HG03439 (cell line): ENCODE measurements at regions not wholly inside any gene's neighbourhood (a gene's known extent, or its start where the extent isn't known, plus 50 kb on each side); places are given as distances from the start of the nearest gene placed in this dataset.
"Not testable (repeated sequence)": the region's sequence is repeated elsewhere in the genome, so short reads cannot be mapped to it uniquely, and the experiment has no call there.

Experiments used
- ATAC-seq: cut with Tn5 transposase; IDR thresholded peaks from one replicate; pipeline ENCODE4 v1.9.1; 2021; ENCODE audit warnings: mild to moderate bottlenecking, moderate library complexity; ENCODE audit not compliant: unreplicated experiment

DNA sequence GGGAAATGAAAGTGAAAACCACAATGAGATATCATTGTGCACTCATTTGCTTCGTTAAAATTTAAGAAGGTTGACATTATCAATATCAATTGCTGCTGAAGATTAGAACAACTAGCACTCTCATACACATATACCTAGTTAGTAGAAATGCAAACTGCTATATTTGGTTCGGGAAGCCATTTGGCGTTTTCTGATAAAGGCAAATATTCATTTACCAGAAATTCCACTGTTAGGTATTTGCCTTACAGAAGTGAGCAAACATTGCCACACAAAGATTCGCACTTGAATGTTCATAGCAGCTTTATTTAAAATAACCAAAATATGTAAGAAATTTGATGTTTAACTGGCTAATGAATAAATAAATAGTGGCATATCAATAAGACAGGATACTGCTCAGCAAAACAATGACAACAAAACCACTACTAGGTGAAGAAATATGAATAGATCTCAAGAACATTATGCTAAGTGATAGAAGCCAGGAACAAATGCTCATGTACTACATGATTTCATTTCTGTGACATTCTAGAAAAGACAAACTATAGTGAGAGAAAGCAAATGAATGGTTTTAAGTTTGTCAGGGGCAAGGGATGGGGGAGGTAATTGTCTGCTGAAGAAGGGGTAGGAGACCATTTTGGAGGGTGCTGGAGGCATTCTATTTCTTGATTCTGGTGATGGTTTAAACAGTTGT, 387.8 kb downstream of the PTH2R start:
- ATAC-seq = no peak

DNA sequence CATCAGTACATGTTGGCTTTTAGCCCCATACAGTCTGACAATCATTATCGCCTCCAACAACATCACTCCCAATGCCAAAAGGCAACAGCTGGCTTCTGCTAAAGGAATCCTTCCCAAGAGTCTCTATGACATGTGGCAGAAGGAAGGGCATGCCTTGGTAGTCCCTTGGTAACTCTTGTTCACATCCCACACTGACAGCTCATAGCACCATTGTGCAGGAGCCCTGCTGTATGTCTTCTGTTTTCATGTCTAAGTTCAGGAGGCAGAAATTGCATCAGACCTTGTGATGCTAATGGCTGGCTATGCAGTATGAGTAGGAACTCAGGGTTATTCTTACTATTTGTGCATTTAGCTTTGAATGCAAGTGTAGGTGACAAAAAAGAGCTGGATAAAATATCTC, 392.1 kb downstream of the PTH2R start:
- no peak for ATAC-seq

DNA sequence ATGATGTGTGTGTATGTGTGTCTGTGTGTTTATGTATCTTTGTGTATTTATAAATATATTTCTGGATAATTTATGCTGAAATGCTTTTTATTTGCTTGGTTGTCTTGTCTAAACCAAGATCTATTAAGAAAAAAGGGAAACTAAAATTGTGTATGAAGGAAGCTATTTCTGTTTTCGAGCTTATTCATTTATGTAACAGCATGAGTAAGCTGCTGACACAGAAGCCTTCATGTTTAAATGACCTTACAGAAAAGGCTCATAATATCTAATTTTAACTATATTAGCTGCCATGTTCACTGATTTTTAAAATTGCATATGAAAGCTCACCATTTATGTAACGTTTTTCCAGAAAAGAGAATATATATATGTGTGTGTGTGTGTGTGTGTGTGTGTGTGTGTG, 392.8 kb downstream of the PTH2R start:
- no peak for ATAC-seq

DNA sequence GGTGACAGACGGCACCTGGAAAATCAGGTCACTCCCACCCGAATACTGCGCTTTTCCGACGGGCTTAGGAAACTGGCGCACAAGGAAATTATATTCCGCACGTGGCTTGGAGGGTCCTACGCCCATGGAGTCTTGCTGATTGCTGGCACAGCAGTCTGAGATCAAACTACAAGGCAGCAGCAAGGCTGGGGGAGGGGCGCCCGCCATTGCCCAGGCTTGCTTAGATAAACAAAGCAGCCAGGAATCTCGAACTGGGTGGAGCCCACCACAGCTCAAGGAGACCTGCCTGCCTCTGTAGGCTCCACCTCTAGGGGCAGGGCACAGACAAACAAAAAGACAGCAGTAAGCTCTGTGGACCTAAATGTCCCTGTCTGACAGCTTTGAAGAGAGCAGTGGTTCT, 394.3 kb downstream of the PTH2R start:
- not testable (repeated sequence) for ATAC-seq

DNA sequence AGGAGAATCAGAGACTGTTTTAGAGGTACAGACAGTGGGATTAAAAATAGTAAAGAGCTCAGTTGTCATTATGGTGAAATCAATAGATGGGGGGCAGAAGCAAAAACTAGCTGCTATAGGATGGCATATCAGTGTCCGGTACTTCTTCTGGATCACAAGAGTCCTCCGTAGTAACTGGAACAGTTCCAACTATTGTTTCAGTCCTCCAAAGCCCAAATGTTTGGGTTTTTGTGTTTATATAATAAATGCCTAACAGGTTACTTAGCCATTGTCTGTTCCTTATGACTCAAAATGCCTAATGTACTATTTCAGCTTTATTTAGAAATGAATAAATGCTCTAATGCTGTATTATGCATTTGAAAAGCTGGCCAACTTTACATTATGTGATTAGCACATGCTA, 401.2 kb downstream of the PTH2R start:
- ATAC-seq = no peak

DNA sequence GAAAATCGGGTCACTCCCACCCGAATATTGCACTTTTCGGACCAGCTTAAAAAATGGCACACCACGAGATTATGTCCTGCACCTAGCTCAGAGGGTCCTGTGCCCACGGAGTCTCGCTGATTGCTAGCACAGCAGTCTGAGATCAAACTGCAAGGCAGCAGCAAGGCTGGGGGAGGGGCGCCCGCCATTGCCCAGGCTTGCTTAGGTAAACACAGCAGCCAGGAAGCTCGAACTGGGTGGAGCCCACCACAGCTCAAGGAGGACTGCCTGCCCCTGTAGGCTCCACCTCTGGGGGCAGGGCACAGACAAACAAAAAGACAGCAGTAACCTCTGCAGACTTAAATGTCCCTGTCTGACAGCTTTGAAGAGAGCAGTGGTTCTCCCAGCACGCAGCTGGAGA, 405.3 kb downstream of the PTH2R start:
- ATAC-seq = not testable (repeated sequence)

DNA sequence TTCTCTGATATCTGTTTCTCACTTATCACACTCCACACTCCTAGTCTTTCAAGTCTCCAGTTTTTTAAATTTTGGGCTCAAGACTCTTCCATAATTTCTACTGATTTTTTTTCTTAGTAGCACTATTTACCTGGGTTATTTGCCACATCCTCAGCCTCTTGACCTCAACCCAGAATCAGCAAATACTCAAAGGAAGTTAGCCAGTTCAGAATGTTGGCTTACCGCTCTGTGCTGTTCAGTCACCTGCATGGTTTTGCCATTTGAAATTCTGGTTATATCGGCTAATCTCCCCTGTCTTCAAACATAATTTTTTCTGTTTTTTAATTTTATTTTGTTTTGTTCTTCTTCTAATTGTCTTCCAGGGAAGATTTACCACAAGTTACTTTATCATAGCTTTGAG, 412.6 kb downstream of the PTH2R start:
- ATAC-seq = no peak

DNA sequence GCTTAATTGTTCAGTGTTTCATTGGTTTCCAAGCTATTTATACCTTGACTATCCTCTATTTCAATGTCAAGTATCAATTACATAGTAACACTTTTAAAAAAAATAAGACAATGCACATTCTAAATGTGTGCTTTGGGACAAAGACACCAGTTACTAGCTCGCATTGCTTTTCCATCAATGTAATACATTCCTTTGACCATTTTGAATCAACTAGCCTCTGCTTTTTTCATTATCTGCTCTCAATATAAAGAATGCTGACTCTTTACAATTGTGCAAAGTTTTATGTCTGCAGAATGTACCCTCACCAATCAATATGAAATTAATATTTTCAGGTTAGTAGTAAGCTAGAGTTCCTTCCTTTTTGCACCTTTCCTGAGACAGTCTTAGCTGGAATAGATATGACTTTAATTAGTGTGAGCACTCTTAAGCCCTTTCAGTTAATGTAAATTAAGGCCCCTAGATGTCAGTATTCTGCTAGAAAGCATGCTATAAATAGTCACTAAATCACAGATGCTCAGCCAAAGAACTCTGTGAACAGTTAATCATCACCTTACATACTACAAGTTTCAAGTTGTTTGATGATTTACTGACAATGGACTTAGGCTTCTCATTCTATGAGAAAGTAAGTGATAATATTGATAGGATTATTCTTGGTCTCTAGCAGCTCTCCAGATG, 413.6 kb downstream of the PTH2R start:
- no peak for ATAC-seq

DNA sequence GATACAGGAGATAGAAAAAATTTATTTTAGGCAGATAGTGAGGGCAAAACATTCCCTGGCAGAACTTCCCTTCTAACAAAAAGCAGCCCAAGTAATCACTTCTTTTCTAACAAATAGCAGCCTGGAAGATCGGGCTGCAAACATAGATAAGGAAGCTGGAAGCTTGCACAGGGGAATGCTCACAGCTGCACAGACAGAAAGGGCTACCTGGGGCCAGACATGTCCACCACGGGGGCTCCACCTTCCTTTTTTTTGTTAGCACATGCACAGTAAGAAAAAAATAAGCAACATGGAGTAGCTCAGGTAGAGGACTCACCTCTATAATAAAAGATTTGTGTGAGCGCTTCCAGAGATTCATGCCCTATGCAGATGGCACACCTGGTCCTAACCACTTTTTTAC, 420.5 kb downstream of the PTH2R start:
- no peak for ATAC-seq

DNA sequence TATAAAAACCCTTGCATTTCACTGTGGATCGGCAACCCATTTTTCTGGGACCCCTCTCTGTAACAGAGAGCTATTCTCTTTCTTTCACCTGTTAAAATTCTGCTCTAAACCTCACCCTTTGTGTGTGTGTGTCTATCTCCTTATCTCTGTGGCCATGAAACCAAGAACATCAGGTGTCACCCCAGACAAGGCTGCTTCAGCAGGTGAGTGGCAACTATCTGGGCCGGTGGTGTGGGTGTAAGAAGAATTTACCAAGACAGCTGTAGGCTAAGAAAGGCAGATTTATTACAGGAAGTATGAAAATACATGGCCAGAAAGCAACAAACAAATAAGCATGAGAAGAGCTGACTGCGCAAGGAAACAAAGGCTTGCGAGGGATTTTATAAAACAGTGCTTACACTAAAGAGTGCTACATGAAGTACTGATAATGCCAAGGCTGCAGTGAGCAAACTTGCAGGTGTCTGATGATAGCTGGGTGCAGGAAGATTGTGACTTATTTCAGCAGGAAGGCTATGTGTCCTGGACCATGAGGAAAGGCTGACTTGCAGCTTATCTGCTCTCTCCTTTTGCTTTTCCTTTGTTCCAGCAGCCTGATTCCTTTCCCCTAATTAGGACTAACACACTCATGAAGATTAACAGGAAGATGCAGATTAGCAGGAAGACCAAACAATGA, 421.1 kb downstream of the PTH2R start:
- ATAC-seq = no peak

DNA sequence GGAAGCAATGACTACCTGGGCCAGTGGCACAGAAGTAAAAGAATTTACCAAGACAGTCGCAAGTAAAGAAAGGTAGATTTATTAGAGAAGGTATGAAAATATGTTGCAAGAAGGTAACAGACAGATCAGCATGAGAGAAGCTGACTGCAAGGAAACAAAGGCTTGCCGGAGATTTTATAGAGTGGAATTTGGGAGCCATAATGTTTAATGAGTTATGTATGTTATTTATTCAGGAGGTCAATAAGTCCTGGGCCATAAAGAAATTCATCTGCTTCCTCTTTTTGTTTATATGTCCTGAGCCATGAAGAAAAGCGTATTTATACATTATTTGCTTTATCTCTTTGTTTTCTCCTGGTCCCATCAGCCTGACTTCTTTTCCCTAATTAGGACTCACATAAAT, 423.6 kb downstream of the PTH2R start:
- ATAC-seq = no peak

DNA sequence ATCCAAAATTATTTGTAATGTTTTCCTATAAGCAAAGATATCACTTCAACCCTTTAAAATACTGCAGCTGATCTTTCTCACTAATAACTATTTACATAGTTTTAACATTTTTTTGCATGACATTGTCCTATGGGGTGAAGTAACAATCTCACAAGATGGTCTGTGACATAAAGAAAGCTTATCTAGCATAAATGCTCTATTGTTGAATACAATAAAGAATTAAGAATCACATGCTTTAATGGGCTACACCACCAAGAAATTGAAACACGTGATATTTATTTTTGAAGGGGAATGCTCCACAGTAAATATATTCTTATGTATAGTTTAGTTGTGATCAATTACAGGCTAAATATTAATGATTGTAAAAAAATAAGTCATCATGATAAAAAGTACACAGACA, 441.1 kb downstream of the PTH2R start:
- ATAC-seq = no peak

DNA sequence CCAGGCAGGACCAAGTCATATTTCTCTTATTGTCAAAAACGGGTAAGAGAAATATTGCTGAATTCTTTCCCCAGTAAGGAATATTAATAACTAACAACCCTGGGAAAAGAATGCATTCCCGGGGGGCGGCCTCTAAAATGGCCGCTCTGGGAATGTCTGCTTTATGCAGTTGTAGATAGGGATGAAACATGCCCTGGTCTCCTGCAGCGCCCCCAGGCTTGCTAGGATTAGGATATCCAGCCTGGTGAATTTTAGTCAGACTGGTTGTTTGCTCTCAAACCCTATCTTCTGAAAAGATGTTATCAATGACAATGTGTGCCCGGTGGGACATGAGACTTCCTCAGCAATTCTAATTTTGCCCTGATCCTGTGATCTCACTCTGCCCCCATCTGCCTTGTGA, 448.1 kb downstream of the PTH2R start:
- ATAC-seq = no peak

DNA sequence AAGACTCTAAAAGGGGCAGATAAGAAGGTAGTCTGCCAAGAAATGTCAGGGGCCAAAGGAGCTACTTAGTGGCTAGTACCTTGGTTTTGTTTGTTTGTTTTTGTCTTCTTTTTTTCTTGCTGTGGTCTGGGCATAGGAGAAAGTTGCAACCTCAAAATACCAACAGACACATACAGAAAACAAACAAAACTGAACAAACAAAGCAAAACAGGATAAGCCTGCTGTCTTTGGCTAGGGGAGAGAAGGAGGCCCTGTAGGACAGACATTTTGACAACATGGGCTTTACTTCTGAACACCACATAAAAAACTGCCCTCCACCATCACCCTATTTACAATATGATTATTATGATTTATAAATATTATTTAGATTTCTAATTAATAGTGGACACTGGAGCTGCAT, 460.8 kb downstream of the PTH2R start:
- no peak for ATAC-seq

DNA sequence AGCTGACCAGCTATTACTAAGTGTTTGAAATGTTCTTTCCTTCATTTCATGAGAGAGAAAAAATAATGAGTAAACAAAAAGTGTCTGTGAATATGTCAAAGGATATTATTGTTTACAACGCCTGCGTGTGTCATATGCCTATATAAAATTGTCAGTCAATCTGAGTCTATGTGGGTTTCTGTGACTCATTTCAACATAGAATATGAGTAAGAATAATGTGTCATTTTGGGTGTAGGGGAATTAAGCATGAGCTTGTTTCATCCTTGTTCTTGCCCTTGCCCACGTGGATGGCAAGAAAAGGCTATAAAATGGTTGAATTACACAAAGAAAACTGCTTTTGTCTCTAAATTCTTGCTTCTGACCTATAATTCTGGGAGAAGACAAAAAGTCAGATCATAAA, 466.0 kb downstream of the PTH2R start:
- ATAC-seq = peak; percentile 75

DNA sequence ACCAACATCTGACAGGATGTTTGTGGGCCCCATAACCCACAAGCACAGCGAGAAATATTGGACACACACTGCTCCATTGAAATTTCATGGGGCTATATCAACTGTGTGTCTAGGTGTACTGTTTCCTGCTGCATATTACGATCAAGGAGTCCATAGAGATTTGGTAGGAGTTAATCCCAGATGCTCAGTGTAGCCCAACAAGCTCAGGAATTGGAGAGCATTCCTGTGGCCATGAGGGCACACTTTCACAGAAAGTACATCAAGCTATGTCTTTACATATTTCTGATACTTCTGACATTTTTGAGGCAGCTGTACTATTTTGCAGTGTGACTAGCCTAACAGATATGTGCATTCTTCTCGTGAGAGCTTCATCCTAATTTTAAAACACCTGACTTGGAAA, 473.1 kb downstream of the PTH2R start:
- no peak for ATAC-seq

DNA sequence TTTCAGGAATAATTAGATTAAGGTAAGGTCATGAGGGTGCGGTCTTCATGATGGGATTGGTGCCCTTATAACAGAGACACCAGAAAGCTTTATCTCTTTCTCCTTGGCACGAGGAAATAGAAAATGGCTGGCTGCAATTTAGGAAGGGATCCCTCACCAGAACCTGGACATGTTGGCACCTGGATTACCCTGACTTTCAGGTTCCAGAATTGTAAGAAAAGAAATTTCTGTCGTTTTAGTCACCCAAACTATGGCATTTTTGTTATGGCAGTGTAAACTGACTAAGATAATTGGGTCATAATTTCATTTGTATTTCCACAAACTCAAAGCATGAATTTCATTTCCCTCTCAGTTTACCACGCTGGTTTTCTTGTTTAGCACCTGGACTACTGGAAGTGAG, 473.6 kb downstream of the PTH2R start:
- no peak for ATAC-seq

DNA sequence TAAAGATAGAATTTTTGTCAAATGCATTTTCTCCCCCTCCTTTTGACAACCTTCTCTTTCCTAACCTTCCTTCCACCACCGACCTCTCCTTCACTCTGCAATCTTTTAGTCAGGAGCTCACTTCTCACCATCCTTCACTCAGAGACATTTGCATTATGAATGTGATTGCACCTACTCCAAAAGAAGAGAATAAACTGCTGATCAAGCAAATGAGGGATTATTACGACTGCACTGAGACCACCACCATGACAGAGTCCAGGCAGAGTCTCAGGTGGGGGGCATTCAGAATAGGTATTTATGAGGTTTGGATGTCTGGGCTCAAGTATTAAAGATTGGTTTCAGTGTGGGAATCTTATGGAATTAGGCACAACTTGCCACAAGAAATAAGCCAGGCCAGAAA, 483.9 kb downstream of the PTH2R start:
- no peak for ATAC-seq

DNA sequence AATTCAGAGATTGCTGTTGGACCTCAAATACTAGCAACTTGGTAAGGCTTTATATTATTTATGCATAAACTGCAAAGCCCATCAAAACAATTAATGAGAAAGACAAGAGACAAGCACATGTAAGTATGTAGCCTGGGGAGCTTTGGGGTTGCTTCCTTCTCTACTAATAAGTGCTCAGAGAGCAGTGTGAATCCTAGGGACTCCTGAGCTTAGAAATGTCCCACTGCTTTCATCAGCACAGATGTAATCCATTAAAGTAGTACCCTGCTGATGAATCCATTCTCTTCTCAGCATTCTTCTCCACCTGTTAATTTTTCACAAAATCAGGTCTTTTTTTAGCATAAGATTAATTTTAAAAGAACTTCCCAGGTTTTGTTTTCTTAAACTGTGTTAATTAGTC, 485.6 kb downstream of the PTH2R start:
- ATAC-seq = no peak

DNA sequence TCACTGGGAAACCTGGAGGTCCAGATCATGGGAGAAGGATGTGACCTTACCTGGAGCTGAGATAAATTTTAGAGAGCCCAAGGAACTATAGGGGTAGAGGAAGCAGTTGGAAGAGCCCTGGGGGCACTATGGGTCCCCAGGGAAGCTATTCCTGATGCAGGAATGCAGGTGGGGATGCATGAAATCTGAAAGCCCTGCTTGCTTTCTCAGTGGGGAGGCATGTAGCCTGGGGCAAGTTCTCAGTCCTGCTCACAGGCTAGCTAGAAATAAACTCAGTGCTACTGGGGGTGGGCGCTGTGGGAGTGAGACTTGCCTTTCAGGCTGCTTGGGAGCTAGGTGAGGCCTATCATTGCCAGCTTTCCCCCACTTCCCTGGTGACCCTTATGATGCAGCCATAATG, 499.7 kb downstream of the PTH2R start:
- ATAC-seq = no peak

DNA sequence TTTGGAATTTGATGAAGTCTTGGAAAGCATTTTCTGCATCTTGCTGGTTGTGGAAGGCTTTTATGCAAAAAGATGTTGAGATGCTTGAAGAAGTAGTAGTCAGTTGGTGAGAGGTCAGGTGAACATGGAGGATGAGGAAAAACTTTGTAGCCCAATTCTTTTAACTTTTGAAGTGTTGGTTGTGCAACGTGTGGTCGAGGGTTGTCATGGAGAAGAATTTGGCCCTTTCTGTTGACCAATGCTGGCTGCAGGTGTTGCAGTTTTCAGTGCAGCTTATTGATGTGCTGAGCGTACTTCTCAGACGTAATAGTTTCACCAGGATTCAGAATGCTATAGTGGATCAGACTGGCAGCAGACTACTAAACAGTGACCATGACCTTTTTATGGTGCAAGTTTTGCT, 508.4 kb upstream of the MAP2 start:
- ATAC-seq = no peak

DNA sequence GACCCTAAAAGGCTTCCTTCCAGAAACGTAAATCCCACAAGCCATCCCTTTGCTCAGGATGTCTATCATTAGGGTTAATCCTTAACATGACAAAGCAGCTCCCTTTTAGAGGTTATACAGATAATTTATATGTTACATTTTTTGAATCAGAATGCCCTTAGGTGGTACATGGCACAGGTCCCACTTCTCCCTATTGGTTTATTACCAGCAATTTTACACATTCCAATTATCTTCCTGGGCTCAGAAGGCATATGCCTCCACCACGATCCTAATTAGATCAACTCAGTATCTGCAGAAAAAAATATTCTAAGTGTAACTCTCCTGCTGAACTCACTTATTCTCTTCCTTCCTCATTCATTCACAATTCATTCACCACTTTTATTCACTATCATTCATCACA, 507.0 kb upstream of the MAP2 start:
- no peak for ATAC-seq
